K562 (cell line): ENCODE measurements at regions not wholly inside any gene's neighbourhood (a gene's known extent, or its start where the extent isn't known, plus 50 kb on each side); places are given as distances from the start of the nearest gene placed in this dataset.

Experiments
- ATAC-seq: fragments of 200-7000 bp; cut with Tn5 transposase; 3 replicates; pipeline ENCODE4 v1.9.1; 2020; ENCODE audit warnings: moderate library complexity
- BruUV-seq: library from RNA; stranded (reverse); fragments of 400-500 nt; replicated peaks from 2 replicates; lab custom pipeline; 2021; lab: Mats Ljungman, UMichigan
- CTCF ChIA-PET: fragments of 300-600 bp; formaldehyde crosslinking; extraction: SDS; loops from one replicate; lab custom pipeline; 2021; ENCODE audit warnings: low intra/inter-chr PET ratio; lab: Yijun Ruan, JAX
- POLR2A ChIA-PET: fragments of 300-600, 350-650 bp; sonication (Branson Sonifier 250); formaldehyde crosslinking; extraction: SDS; loops from one replicate; lab custom pipeline; 2021; ENCODE audit warnings: antibody characterized with exemption, inconsistent platforms; lab: Yijun Ruan, JAX
- DNase-seq, 4 experiments: peaks; one replicate each; pipeline versions ENCODE4 v3.0.0 to v3.0.0-alpha.2; 2011 to 2018; ENCODE audit warnings: low spot score in 3 of 4, mixed read lengths in 3 of 4; ENCODE audit errors: extremely low read depth in 1 of 4
- FAIRE-seq: peaks from 2 replicates; lab custom pipeline; 2011; peaks lifted over from hg19 to GRCh38; lab: Jason Lieb, UNC
- H2AFZ ChIP-seq: 2 replicates; pipeline ENCODE4 v1.6.0; 2011; ENCODE audit warnings: low read depth, low read length, control low read depth, inconsistent platforms
- H3K27ac ChIP-seq: fragments of 200-600 bp; 3 replicates; pipeline ENCODE4 v1.8.0; 2011; ENCODE audit warnings: low read depth, mild to moderate bottlenecking, control low read depth, inconsistent platforms, low read length, moderate library complexity, mixed read lengths; ENCODE audit errors: extremely low read depth
- H3K27me3 ChIP-seq, 2 experiments: fragments of 300-600 bp in 1 of 2; 2 replicates in 1 of 2; 3 replicates in 1 of 2; pipeline versions ENCODE4 v1.6.0 to v1.8.0; 2011; ENCODE audit warnings: inconsistent platforms in 2 of 2, low read length in 2 of 2, mild to moderate bottlenecking in 1 of 2, mixed read lengths in 1 of 2, moderate library complexity in 1 of 2; ENCODE audit not compliant: control insufficient read depth in 2 of 2, insufficient read depth in 2 of 2
- H3K36me3 ChIP-seq: fragments of 300-600 bp; 3 replicates; pipeline ENCODE4 v1.8.0; 2011; ENCODE audit warnings: mild to moderate bottlenecking, low read length, inconsistent platforms; ENCODE audit not compliant: control insufficient read depth, insufficient read depth
- H3K4me1 ChIP-seq, 2 experiments: fragments of 200-600 bp in 1 of 2; replicated peaks in 1 of 2; 2 replicates in 1 of 2; 3 replicates in 1 of 2; pipeline versions ENCODE4 v1.5.1 to v1.8.0; 2011; ENCODE audit warnings: inconsistent platforms in 2 of 2, low read length in 2 of 2, mild to moderate bottlenecking in 1 of 2, mixed read lengths in 1 of 2, moderate library complexity in 1 of 2; ENCODE audit not compliant: control insufficient read depth in 2 of 2, insufficient read depth in 2 of 2
- H3K4me2 ChIP-seq: 2 replicates; pipeline ENCODE4 v1.6.1; 2011; ENCODE audit warnings: low read length, control low read depth, inconsistent platforms, mixed read lengths; ENCODE audit not compliant: insufficient read depth
- H3K4me3 ChIP-seq: fragments of 200-600 bp; sonication (generic), shearing (Covaris generic); 2 replicates; pipeline ENCODE4 v1.5.1; 2016; ENCODE audit warnings: control low read depth, inconsistent platforms
- H3K79me2 ChIP-seq: fragments of 200-600 bp; 3 replicates; pipeline ENCODE4 v1.8.0; 2011; ENCODE audit warnings: low read length, inconsistent platforms; ENCODE audit not compliant: control insufficient read depth, insufficient read depth
- H3K9ac ChIP-seq, 2 experiments: 2 replicates each; pipeline versions ENCODE4 v1.6.0 to v1.6.1; 2011; ENCODE audit warnings: low read depth in 2 of 2, low read length in 2 of 2, control low read depth in 1 of 2, inconsistent platforms in 1 of 2, mild to moderate bottlenecking in 1 of 2, mixed read lengths in 1 of 2; ENCODE audit not compliant: insufficient read depth in 1 of 2
- H3K9me1 ChIP-seq: one replicate; pipeline ENCODE4 v1.6.0; 2011; ENCODE audit warnings: inconsistent platforms, mild to moderate bottlenecking, low read length, moderate library complexity; ENCODE audit not compliant: control insufficient read depth, insufficient read depth
- H3K9me3 ChIP-seq: replicated peaks from 2 replicates; pipeline ENCODE4 v1.5.1; 2011; ENCODE audit warnings: low read depth, low read length, inconsistent platforms; ENCODE audit not compliant: control insufficient read depth, insufficient read depth
- H4K20me1 ChIP-seq: replicated peaks from 2 replicates; pipeline ENCODE4 v1.6.1; 2011; ENCODE audit warnings: low read length, inconsistent platforms, mixed read lengths; ENCODE audit not compliant: control insufficient read depth, insufficient read depth
- CHD4 ChIP-seq: fragments of 200-600 bp; sonication (generic); IDR thresholded peaks from 3 replicates; pipeline ENCODE4 v1.6.1; 2012; ENCODE audit warnings: low read depth, mild to moderate bottlenecking, mixed read lengths, low read length, inconsistent platforms; ENCODE audit not compliant: insufficient read depth, insufficient replicate concordance, poor library complexity, severe bottlenecking
- CTBP1 ChIP-seq: fragments of 450-650 bp; IDR thresholded peaks from 2 replicates; pipeline ENCODE4 v1.6.1; 2016; ENCODE audit warnings: borderline replicate concordance
- FOXM1 ChIP-seq, 2 experiments: fragments of 450-650 bp in 1 of 2; sonication (generic) in 1 of 2; formaldehyde crosslinking in 1 of 2; IDR thresholded peaks; 2 replicates each; pipeline versions ENCODE4 v1.6.1 to v1.9.0; 2017 to 2022; ENCODE audit warnings: low read depth in 2 of 2, mild to moderate bottlenecking in 2 of 2, missing genetic modification reagents in 1 of 2, moderate library complexity in 1 of 2
- HDAC2 ChIP-seq: fragments of 450-650 bp; IDR thresholded peaks from 2 replicates; pipeline ENCODE4 v1.6.1; 2016; ENCODE audit warnings: mild to moderate bottlenecking
- MAFG ChIP-seq: fragments of 450-650 bp; conservative IDR thresholded peaks from 2 replicates; pipeline ENCODE4 v1.6.1; 2016; ENCODE audit warnings: missing genetic modification characterization, missing compliant biosample characterization
- MCM7 ChIP-seq, 2 experiments: fragments of 450-650 bp; IDR thresholded peaks; 2 replicates each; pipeline ENCODE4 v1.6.1; 2016 to 2018
- PRPF4 ChIP-seq: fragments of 200-400 bp; formaldehyde crosslinking; IDR thresholded peaks from one replicate; pipeline ENCODE4 v1.6.1; 2017; ENCODE audit warnings: low read length, low read depth, mild to moderate bottlenecking; ENCODE audit not compliant: insufficient read depth, poor library complexity, severe bottlenecking
- SMARCC2 ChIP-seq: fragments of 450-650 bp; IDR thresholded peaks from 2 replicates; pipeline ENCODE4 v1.6.1; 2017; ENCODE audit warnings: antibody characterized with exemption, moderate library complexity, mild to moderate bottlenecking, low read depth
- SPI1 ChIP-seq: IDR thresholded peaks from 2 replicates; pipeline ENCODE4 v1.6.1; 2011; ENCODE audit warnings: low read depth, low read length, control low read depth, borderline replicate concordance
- TFAP4 ChIP-seq: sonication (generic); formaldehyde crosslinking; IDR thresholded peaks from 2 replicates; pipeline ENCODE4 v1.8.0; 2022; ENCODE audit warnings: missing genetic modification reagents, mild to moderate bottlenecking, moderate library complexity, borderline replicate concordance
- ZNF263 ChIP-seq: sonication (generic); formaldehyde crosslinking; IDR thresholded peaks from 2 replicates; pipeline ENCODE4 v1.8.0; 2022; ENCODE audit warnings: mild to moderate bottlenecking, missing genetic modification reagents, borderline replicate concordance
- ZNF431 ChIP-seq: sonication (generic); formaldehyde crosslinking; IDR thresholded peaks from 2 replicates; pipeline ENCODE4 v1.8.0; 2022; ENCODE audit warnings: mild to moderate bottlenecking, missing genetic modification reagents
- WGBS: fragments of 100-300 bp; shearing (Covaris generic); methylation state at CpG from one replicate; pipeline ENCODE4 v1.1.6; 2016; ENCODE audit warnings: low coverage, mixed read lengths; ENCODE audit not compliant: insufficient coverage; ENCODE audit errors: missing lambda C conversion rate; 5-methylcytosine and 5-hydroxymethylcytosine counted together
- in situ Hi-C: fragments of 300-500 bp; cut with MboI; formaldehyde crosslinking; loops from 4 replicates; pipeline ENCODE4 v1.15.0; 2018; ENCODE audit warnings: inconsistent platforms, mixed read lengths
- intact Hi-C: fragments of 100-400 bp; cut with micrococcal nuclease; formaldehyde crosslinking; loops from 2 replicates; pipeline ENCODE4 v1.14.2; 2022
- TF ChIP-seq, protein P1 (sequence below): IDR thresholded peaks from 2 replicates; pipeline ENCODE4 v1.6.1; 2011; ENCODE audit not compliant: insufficient read length; ENCODE audit errors: extremely low read depth
- TF ChIP-seq, protein P2 (sequence below): fragments of 450-650 bp; formaldehyde crosslinking; IDR thresholded peaks from 2 replicates; pipeline ENCODE4 v1.4.0; 2022; ENCODE audit warnings: missing genetic modification characterization
- TF ChIP-seq, protein P3 (sequence below): IDR thresholded peaks from 3 replicates; pipeline ENCODE4 v1.6.1; 2011; ENCODE audit warnings: borderline replicate concordance, mild to moderate bottlenecking; ENCODE audit not compliant: insufficient read length, insufficient read depth
- TF ChIP-seq, protein P4 (sequence below): fragments of 250-450 bp; sonication (Bioruptor Pico); IDR thresholded peaks from 2 replicates; pipeline ENCODE4 v1.9.0; 2021; ENCODE audit warnings: mild to moderate bottlenecking

GRCh38 chr4:26227601-26228229 lies 93.1 kb upstream of the RBPJ start (continued):
- TF ChIP-seq, protein P1, sequence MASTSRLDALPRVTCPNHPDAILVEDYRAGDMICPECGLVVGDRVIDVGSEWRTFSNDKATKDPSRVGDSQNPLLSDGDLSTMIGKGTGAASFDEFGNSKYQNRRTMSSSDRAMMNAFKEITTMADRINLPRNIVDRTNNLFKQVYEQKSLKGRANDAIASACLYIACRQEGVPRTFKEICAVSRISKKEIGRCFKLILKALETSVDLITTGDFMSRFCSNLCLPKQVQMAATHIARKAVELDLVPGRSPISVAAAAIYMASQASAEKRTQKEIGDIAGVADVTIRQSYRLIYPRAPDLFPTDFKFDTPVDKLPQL, result no peak
- TF ChIP-seq, protein P2, sequence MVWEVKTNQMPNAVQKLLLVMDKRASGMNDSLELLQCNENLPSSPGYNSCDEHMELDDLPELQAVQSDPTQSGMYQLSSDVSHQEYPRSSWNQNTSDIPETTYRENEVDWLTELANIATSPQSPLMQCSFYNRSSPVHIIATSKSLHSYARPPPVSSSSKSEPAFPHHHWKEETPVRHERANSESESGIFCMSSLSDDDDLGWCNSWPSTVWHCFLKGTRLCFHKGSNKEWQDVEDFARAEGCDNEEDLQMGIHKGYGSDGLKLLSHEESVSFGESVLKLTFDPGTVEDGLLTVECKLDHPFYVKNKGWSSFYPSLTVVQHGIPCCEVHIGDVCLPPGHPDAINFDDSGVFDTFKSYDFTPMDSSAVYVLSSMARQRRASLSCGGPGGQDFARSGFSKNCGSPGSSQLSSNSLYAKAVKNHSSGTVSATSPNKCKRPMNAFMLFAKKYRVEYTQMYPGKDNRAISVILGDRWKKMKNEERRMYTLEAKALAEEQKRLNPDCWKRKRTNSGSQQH (CRISPR knock-in tag), result no peak

DNA sequence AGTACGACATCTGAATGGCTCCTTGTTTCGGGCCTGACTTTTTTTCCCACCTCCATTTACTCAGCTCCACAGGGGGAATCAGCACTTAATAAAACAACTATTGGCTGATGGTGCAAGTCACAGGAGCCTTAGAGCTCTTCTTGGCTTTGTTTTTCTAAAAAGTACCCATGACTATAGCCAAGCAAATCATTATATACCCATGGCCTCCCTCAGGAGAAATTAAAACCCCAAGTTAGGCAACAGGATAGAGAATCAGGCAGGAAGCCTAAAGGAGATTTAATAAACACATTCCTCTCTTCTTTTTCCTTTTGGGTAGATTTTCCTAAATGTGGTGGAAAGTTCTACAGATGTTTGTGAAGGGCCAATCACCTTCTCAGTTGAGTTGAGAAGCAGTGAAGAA lies 91.9 kb upstream of the RBPJ start:
- Histone ChIP-seq H3K27ac (no peak overlapping the region), H4K20me1 (no peaks in the 10 kb centered on the region), H3K4me1 (no peaks in the 10 kb centered on the region), H2AFZ (no peak overlapping the region), H3K4me3 (no peak overlapping the region), H3K36me3 (no peaks in the 10 kb centered on the region), H3K9me1 (no peaks in the 10 kb centered on the region), H3K9ac (no peak overlapping the region), H3K9me3 (no peaks in the 10 kb centered on the region), H3K27me3 (peaks cover 7 to 15% of the 10 kb centered on the region in 2 experiments; a peak in 4 of 5 replicates), H3K79me2 (no peaks in the 10 kb centered on the region), H3K4me2 (no peak overlapping the region)
- FAIRE-seq, result no peak
- ChIA-PET POLR2A (interaction anchor here (0.6 kb wide), 1 partner anchor 65 kb away, joined by 3 read pairs; no protein-coding TSS in a partner anchor), CTCF (no interaction called here)
- in situ Hi-C loops (no loop called here), intact Hi-C loops (no loop called here)
- no peak for DNase-seq
- 5% methylated on average over 2 of the region's 2 CpGs for WGBS
- BruUV-seq, result no TSS peak
- ATAC-seq, result no peak
- TF ChIP-seq, protein P3, sequence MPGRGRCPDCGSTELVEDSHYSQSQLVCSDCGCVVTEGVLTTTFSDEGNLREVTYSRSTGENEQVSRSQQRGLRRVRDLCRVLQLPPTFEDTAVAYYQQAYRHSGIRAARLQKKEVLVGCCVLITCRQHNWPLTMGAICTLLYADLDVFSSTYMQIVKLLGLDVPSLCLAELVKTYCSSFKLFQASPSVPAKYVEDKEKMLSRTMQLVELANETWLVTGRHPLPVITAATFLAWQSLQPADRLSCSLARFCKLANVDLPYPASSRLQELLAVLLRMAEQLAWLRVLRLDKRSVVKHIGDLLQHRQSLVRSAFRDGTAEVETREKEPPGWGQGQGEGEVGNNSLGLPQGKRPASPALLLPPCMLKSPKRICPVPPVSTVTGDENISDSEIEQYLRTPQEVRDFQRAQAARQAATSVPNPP, result no peak
- TF ChIP-seq FOXM1 (IDR thresholded peaks at IDR 0.05; ENCODE audit: low read depth) (no peak), FOXM1 (CRISPR knock-in tag; IDR thresholded peaks at IDR 0.05; ENCODE audit: low read depth) (no peak), SMARCC2 (no peak), ZNF431 (no peak), PRPF4 (no peak), CHD4 (no peak), TFAP4 (CRISPR knock-in tag) (no peak), MAFG (tag) (no peak), HDAC2 (no peak), ZNF263 (CRISPR knock-in tag) (no peak), CTBP1 (no peak), MCM7 (IDR thresholded peaks at IDR 0.05) (no peak), SPI1 (no peak)
- TF ChIP-seq, protein P4, sequence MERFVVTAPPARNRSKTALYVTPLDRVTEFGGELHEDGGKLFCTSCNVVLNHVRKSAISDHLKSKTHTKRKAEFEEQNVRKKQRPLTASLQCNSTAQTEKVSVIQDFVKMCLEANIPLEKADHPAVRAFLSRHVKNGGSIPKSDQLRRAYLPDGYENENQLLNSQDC (CRISPR knock-in tag), result no peak
